ENCODE measurements at regions not wholly inside any gene's neighbourhood (a gene's known extent, or its start where the extent isn't known, plus 50 kb on each side); places are given as distances from the start of the nearest gene placed in this dataset.

DNA sequence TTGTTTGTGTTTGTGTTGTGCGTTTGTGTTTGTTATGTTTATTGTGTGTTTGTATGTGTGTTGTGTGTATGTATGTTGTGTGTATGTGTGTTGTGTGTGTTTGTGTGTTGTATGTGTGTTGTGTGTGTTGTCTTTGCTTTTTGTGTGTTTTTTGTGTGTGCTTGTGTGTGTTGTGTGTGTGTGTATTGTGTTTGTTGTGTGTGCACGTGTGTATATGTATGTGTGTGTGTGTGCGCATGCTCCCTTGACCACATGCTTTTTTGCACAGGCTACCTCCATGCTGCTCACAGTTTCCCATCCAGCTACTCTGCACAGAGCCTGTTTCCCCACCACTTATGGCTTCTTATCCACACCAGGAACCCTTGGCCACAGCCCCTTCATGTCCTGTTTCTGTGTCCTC is 720.0 kb upstream of the ADAMTS16 start:
- no peak for DNase-seq

DNA sequence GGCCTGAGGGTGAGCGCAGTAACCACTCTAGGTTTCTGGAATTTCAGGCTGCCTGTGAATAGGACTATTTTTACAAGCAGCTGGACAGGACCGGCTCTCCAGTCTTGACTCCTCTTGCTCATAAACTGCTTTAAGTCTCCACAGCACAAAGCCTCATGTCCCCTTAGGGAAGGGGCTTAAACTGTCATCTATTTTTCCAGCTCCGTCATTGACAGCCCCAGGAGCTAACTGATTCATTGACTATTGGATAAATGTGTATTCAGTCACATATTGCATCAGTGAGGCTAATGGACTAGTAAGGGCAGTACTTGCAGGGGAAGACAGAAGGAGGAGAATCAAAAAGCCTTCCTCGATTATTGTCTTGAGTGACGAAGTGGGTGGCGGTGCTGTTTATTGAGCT is 719.4 kb upstream of the ADAMTS16 start:
- no peak for DNase-seq

DNA sequence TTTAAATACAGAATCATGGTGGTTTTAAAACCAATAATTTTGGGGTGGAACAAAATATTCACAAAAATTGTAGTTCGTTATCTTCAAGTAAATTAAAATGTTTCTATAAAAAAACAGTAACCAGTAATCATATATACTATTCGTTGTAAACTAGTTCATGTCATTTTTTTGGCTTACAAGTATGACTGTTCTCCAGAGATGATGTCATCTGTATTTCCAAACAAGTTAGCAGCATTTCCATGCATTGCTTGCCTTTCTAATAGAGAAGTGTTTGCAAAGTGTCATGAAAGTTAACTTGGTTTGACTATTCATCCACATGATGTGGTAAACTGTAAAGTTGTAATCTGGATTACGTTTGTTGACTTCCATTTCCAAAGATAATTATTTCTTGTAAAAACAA is 717.9 kb upstream of the ADAMTS16 start:
- DNase-seq = no peak

DNA sequence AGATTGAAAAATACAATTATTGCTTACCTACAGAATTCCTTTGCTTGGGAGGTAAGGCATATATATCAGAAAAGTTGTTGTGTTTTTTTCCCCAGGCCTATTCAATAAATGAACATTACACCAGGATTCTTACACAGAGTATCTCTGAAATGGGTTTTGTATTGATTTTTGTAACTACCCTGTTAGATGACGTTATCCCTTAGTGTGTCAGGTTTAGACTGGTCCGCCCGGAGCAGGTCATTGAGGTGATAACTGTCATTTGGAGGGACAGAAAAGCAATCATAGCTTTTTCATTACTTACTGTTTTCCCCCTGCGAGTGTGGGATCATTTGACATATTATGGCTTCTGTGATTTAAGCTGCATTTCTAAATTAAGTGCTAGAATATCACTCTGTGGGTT is 715.2 kb upstream of the ADAMTS16 start:
- no peak for DNase-seq

DNA sequence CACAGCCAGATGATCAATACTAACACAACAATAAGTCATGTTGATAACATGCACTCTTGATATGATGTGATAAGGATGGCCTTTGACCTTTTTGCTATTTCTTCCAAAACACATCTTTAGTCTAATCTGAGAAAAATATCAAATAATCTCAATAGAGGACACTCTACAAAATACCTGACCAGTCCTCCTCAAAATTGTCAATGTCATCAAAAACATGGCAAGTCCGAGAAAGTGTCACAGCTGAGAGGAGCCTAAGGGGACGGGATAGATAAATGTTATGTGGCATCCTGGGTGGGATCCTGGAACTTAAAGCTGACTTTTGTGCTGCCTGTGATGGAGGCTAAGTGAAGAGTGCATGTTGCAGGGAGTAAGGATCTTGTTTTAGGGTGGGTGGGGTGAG is 699.6 kb upstream of the ADAMTS16 start:
- no peak for DNase-seq

DNA sequence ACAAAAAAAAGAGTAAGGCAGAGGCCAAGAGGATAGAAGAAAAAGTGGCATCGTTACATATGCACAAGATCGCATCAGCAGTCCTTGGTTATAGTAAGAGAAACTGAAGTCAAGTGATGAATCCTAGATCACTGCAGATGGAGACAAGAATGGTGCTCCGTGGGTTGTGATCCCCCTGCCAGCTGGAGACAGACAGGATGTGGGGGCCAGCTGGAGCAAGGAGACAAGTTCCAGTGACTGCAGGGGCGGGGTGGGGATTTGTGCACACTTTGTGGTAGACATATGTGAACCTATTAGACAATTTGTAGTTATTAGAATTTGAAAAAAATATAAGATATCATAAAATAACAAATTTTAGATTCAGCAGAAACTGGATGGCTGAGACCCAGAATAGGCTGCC is 697.9 kb upstream of the ADAMTS16 start:
- DNase-seq = no peak

DNA sequence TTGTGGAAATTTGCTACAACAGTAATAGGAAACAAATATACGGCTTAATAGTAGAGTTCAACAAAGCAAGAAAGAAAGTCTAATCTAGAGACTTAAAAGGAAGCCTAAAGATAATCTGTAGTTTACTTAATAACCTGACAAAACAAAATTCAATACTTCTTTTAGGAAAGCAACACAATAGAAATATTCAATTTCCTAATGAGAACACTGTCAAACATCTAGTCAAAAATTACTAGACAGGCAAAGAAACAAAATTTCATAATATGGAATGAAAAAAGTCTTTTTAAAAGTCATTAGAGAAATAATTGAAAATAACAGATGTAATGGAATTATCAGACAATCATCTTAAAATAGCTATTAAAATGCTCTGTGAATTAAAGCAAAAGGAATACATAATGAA is 692.5 kb upstream of the ADAMTS16 start:
- DNase-seq = no peak

DNA sequence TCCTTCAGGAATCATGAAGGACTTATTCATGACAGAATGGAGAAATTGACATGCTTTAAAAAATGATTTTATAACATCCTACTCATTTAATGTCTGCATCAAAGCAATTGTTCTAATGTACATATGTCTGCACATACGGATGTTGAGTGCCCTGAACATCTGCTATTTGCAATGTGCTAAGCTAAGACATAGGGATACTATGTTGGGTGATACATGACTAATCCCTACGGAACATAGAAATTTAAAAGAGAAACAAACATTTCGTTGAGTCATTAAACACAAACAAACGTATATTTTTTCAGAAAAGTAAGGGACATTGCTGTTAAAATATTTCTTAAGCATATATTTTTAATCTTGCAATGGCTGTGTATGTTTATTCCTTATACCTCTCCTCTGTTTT is 686.5 kb upstream of the ADAMTS16 start:
- no peak for DNase-seq

DNA sequence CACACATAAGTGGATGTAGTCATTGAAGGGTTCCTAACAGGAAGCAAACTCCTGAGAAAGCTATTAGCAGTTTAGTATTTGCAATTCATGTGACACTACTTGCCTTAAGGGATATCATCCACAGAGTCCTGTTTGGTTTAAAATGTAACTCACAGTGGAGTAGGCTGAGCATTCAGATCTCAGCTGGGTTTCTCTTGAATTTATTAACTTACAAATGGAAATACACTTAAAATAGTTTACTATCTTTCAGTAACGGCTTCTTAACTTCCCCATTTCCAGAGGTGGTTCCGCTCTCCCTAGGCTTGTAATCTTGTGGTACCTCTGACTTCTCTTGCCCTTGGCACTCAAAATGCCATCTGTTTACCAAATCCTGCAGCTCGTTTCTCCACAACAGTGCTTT is 660.7 kb upstream of the ADAMTS16 start:
- no peak for DNase-seq

DNA sequence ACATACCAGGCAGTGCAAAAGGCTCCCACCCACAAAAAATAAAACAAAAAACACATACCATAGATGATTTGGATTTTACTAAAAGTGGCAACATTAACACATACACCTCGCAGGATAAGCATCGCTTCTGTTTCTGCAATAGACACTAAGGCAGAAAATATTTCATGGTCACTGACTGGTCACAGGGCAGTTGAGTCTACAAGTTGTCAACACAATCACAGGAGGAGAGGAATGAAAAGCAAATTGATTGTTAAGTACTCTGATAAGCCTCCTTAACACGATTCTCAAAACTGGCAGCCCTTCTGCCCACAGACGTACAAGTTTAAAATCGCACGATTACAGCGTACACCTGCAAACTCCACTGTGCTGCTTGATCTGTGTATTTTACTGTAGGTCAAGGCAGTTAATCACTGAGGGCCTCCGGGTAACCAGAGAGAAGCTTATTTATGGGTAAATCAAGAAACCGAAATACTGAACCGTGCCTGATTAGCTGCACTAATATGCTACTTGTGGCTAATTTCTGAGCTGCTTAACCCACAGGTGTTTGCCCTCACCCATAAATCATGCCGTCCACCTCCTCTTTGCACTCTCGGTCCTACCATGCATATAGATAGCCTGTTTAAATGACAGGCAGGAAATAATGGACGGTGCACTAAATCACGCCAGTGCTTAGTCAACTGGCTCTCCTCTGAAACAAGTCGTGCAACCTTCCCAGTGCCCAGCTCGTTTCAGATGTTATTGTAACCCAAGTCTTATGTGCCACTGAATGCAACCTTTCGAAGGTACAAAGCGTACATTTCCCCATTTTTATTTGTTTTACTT is 659.4 kb upstream of the ADAMTS16 start:
- no peak for DNase-seq

DNA sequence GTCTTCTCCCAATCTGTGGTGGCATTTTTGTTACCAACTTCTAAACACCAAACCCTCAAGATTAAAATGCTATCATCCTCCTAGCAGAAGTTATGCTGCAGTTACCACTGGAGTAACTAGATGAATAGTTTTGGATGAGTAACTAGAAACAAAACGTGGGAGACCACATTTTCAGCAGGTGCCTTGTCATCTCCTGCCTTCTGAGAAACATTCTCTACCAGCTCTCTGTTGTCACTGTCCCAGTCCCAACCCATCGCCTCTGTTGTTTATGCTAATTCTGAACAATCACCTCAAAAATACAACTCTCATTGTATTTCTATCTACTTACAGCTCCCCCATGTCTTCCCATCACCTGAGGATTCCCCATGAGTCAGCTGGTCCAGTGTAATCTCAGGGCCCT is 652.5 kb upstream of the ADAMTS16 start:
- DNase-seq = no peak

DNA sequence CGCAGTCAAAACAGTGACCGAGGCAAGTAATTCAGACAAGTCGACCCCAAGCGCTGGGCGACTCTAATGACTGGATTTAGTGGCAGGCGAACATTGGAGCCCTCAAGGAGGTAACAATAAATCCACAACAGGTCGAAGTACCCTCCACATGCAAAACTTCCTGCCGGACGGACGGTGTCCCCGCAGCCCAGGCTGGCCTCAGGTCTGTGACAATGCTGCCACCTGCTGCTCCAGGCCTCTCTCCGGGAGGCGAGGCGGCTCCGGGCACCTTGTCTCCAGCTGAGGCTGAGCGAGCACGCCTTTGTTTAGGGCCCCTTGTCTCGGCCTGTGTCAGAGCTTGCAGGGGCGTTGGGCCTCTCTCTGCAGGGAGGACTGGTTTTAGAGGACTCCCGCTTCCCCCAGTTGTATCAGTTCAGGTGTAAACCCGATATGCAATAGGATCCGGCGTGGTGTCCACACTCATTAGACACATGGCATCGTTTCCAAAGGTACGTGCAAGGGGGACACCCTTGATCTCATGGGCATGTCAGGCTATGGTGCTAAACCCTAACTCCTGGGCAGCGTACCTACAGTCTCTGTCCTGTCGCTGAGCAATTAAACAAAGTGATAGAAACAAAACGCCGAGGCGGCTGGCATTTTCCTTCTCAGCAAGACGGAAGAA is 628.0 kb upstream of the ADAMTS16 start:
- no peak for DNase-seq

DNA sequence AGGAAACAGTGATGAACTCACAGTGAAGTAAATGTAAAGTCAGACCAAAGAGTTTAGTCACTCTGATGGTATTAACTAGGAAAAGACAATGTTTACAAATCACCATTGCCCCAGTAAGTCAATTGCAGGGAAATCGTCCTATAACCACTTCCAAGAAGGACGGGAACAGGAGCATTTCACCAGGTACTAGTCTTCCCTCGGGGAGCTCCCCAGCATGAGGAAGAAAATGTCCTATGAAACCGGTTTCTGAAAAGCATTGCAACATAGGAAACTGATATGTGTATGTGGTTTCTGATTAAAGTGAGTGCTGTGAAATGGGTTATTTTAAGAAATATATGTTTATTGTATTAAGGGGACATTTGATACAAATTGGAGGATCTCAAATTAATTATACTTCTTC is 626.7 kb upstream of the ADAMTS16 start:
- no peak for DNase-seq

DNA sequence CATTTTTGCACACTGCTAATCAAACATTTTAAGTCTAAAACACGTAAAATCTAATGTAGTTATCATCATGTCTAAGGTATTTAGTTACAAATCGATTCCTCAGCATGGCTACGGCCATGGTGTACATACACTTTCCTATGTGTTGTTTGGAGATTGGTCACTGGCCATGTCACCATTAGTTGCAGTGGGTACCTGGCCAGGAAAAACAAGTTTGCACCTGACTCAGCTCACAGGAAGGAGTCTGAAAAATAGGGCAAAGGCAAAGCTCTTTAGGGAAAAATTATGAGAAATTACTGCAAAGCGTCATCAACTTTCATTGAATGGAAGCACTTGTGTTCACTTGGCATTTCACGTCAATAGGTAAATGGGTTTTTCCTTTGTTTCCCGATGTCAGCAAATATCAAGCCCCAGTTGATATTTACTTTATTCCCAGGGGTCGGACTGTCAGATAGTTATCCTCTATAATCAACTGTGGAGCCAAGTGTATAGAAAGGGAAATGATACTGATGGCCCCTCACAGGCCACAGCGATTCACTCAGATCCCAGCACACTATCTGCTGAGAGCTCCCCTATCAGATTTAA is 626.0 kb upstream of the ADAMTS16 start:
- no peak for DNase-seq

DNA sequence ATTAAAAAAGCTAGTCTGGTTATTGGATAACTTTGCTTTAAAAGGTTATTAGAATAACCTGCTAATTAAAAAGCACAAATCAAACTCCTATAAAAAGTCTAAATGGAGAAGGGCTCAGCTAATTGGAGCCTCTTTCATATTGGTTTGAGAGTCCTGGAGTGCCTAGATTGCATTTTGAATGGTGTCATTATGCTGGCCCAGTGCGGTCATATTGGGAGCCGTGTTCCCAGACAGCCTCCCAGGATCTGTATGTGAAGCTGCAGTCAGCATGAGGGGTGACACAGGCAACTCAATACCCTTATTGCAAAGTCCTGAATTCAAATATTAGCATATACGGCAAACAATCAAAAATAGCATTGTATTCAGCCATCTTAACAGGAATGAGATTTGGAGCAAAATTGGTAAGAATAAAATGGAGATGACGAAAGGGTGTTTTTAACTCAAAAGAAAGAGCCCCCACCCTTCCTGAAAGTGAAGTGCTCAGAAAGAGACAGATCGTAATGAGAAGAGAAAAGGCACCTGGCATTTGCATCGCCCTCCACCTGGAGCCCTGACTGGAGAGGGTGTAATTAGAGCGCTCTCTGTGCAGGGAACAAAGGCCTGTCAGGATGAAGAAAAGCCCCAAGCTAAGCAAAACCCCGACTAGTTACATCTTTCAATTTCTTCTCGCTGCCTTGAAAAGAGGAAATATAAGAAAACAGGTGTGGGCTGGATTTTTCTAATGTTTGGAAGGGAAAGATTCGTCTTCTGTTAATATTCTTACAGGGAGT is 621.0 kb upstream of the ADAMTS16 start:
- no peak for DNase-seq

DNA sequence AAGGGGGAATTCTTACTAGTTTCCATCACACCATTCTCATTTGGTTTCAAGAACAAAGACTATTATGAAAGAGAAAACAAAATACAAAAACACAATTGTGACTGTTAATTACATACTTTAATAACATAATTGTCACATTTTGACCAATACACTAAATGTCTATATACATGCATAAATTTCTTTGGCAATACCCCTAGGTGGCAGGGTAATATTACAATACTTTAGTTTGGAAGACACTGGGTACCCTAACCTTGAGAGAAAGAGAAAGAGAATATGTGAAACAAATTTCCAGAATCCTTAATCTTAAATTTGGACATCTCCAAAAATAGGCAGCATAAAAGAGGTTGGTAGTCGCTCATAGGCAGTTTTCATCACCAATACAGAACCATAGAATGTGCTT is 619.6 kb upstream of the ADAMTS16 start:
- DNase-seq = no peak

DNA sequence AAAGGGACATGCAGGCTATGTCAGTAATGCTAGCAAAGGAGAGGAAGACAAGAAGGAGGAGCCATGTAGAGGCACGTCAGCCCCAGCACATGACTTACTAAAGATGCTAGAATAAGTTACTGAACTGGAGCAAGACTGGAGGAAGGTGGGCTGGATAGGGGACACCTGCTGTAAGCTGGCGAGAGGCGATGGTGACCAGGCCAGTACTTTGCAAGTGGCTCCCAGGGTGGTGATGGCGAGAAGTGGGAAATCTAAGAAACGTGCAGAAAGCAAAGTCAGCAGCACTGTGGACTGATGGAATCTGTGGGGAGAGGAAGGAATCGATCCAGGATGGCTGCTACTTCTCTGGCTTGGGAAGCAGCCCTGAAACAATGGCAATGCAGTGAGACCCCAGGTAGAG is 617.1 kb upstream of the ADAMTS16 start:
- DNase-seq = no peak

DNA sequence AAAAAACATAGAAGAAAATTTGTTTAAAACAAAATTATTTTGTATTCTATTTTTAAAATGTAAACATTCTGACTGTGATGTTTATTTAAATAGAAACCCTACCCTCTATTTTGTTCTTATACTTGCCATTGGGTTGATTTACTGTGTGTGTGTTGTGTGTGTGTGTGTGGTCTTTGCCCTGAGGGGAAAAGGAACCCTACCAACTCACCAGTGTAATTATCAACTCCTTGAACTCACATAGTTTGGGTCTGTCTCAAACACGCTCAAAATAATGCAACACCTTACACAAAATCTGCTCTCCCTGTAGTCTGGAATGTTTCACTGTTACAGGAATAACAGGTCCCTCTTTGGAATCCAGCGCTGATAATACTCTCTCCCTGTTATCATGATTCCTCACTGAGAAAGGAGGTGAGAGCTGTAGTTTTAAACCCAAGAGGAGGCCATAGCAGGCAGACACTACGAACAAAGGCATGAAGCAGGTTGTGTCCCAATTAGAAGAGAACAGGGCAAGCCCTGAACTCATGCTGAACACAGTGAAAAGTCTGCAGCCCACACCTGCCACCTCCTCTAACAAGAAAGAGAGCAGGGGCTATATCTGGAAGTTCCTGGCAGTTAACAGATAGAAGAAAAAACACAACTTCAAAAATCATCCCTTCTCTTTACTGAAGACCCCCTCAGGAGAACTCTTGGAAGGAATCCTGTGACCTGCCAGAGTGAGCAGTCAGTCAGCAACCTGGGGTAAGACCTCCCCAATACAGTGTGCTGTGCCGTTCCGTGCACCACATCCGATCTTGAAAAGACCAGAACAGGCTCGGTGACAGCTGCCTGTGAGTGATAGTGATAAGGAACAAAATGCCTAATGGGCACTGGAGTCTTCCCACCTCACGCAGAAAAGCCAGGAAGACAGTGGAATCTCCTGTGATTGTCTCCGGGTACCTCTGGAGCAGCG is 608.1 kb upstream of the ADAMTS16 start:
- no peak for DNase-seq

DNA sequence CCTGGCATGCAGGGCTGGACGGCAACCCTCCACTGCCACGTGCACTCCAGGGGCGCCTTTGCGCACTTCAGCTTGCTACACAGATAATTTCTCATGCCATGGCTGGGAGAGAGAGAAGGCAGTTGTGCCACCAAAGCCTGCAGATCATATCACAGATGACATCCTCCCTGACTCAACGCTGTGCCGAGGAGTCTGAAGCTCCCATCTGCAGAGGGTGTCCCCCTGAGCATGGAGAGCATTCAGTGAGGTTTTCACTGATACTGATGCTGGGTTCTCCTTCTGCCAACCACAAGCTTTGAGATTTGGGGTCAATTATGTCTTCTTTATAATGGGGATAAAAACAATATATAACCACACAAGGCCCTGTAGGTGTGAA is 607.4 kb upstream of the ADAMTS16 start:
- DNase-seq = no peak

DNA sequence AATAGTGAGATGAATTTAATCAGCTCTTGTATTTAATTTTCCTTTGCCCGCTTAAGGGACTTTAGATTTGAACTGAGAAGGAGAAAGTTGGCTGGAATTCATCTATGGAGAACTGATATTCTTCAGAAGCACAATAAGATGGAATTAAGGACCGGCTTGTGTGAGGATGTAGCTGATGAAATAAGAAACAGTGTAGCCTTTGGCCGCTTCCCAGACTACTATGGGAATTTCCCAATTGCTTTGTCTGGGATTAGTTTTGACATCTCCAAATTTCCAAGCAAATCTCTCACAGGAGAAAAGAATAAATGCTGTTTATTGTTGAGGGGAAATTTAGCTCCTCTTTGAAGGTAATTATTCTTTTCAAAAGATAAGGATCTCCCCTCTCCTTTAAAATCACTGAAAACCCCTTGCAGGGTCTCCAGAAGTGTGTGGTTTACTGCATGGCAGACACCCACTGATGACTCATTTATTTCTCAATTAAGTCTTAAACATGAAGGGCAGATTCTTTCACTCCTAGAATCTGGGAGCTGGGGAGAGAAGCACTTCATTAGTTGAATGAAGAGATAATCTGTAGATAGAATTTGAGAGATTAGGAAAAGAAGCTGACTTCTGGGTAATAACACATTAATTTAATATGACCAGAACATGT is 606.5 kb upstream of the ADAMTS16 start:
- no peak for DNase-seq

DNA sequence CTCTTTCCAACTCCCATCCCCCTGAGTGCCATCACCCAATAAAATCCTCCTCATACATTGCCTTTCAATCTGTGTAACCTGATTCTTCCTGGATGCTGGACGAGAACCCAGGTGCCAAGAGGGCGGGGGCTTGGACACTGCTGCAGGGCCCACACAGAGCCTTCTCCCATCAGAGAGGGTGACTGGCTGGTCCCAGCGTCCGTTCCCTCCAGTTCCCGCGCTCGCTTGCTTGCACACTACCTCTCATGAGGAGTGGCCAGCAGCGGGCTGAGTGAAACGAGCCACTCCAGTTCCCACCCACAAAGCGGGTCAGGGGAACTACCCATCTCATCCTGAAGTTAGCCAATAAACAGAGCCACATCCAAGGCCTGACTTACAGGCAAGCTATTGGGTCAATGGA is 602.6 kb upstream of the ADAMTS16 start:
- no peak for DNase-seq
